ENCODE measurements at regions not wholly inside any gene's neighbourhood (a gene's known extent, or its start where the extent isn't known, plus 50 kb on each side); places are given as distances from the start of the nearest gene placed in this dataset.
A peak's percentile ranks its signal among the peaks of the same experiment; 100 is the strongest.

DNA sequence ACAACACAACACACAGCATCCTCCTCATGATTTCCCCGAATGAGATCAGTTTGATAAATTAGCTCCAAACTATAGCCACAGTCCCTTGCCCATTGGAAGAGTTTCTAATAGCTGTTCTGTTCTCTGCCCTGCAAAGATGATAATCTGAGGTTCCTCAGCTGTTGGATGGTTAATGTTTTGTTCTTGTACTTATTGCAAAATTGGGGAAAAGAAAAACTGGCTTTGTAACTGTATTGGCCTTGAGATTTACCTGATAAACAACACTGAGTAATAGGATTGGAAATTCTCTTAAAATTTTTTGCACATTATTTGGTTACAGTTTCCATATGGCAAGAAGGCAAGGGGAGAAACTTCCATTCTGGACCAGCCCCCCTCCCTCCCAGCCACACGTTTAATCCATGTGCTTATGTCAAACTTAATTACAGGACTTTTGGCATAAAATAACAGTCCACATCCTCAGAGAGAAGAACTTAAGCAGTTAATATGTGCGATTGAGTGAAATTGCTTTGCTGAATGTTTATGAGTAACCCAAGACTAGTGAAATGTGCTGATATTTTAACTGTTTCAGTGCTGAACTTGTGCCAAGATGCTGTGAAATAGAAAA lies 119.1 kb upstream of the ZFHX3 start:
- peak; percentile 73 for ATAC-seq
- TF ChIP-seq TOX (CRISPR knock-in tag; IDR thresholded peaks at IDR 0.05; ENCODE audit: borderline replicate concordance) (no peak), TCF4 (CRISPR knock-in tag; IDR thresholded peaks at IDR 0.05; ENCODE audit: borderline replicate concordance) (0 out of 2 replicates have a peak, but pooled peaks have one; percentile 54), GLIS3 (CRISPR knock-in tag; IDR thresholded peaks at IDR 0.05) (no peak)

DNA sequence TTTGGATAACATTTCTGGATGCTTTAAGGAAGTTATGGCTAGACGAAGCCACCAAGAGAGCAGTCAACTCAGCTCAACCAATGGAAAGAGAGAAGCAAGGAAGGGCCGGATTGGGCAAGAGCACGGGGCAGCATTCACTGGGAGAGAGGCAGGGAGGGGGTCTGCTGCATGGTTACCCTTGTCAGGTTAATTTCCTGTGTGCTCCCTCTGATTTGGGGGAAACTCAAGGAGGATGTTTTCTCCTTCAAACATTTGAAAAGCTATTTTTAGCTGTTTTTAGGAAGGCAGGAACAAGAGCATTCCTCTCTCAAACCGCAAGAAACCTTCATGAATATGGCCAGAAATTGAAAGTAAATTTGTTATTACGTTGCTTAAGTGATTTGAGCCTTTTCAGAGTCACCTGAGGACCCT lies 118.5 kb upstream of the ZFHX3 start:
- ATAC-seq, result peak; percentile 79

DNA sequence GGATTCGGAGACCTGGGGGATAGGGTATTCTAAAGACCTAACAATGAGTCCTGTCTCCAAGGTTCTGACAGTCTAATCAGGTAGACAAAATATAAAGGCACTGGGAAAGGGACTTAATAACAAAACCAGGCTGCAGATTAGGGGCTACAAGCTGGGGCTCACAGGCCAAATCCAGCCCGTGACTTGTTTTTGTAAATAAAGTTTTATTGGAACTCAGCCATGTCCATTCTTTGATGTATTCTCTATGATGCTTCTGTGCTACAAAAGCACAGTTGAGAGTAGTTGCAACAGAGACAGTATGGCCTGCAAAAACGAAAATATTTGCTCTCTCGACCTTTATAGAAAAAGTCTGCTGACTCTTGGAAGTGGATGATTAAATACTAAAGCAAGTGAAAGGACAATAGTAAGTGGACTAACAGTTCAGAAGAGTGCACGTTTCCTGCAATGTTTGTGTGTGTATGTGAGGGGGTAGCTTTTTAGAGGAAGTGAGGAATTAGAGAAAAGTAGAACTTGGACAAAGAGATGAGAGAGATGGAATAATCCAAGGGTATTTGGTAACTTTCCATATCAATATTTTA lies 115.4 kb upstream of the ZFHX3 start:
- no peak for TF ChIP-seq OSR1 (CRISPR knock-in tag; IDR thresholded peaks at IDR 0.05)
- no peak for ATAC-seq

More for the DNA sequence above, 118.5 kb upstream of the ZFHX3 start:
- TF ChIP-seq, protein P1, sequence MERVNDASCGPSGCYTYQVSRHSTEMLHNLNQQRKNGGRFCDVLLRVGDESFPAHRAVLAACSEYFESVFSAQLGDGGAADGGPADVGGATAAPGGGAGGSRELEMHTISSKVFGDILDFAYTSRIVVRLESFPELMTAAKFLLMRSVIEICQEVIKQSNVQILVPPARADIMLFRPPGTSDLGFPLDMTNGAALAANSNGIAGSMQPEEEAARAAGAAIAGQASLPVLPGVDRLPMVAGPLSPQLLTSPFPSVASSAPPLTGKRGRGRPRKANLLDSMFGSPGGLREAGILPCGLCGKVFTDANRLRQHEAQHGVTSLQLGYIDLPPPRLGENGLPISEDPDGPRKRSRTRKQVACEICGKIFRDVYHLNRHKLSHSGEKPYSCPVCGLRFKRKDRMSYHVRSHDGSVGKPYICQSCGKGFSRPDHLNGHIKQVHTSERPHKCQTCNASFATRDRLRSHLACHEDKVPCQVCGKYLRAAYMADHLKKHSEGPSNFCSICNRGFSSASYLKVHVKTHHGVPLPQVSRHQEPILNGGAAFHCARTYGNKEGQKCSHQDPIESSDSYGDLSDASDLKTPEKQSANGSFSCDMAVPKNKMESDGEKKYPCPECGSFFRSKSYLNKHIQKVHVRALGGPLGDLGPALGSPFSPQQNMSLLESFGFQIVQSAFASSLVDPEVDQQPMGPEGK (CRISPR knock-in tag; IDR thresholded peaks at IDR 0.05; ENCODE audit: borderline replicate concordance), result no peak
- TF ChIP-seq ARNTL (CRISPR knock-in tag; IDR thresholded peaks at IDR 0.05; ENCODE audit: borderline replicate concordance, low read depth) (no peak), ESRRG (CRISPR knock-in tag; IDR thresholded peaks at IDR 0.05) (no peak), ISL1 (CRISPR knock-in tag; IDR thresholded peaks at IDR 0.05) (no peak)

DNA sequence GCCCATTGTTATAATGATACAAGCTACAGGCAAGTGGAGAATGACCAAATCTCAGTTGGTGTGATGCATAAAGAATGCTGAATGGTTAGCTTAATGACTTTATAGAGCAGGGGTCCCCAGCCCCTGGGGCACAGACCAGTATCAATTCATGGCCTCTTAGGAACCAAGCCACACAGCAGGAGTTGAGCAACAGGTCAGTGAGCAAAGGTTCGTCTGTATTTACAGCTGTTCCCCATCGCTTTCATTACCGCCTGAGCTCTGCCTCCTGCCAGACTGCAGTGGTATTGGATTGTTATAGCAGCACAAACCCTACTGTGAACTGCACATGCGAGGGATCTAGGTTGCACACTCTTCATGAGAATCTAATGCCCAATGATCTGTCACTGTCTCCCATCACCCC lies 114.0 kb upstream of the ZFHX3 start:
- ATAC-seq, result no peak
- no peak for TF ChIP-seq ZFP3 (CRISPR knock-in tag; IDR thresholded peaks at IDR 0.05)
- TF ChIP-seq ARNTL (CRISPR knock-in tag; IDR thresholded peaks at IDR 0.05; ENCODE audit: borderline replicate concordance, low read depth), result no peak
- no peak for TF ChIP-seq ZFP30 (CRISPR knock-in tag; IDR thresholded peaks at IDR 0.05)
- TF ChIP-seq, protein P2, sequence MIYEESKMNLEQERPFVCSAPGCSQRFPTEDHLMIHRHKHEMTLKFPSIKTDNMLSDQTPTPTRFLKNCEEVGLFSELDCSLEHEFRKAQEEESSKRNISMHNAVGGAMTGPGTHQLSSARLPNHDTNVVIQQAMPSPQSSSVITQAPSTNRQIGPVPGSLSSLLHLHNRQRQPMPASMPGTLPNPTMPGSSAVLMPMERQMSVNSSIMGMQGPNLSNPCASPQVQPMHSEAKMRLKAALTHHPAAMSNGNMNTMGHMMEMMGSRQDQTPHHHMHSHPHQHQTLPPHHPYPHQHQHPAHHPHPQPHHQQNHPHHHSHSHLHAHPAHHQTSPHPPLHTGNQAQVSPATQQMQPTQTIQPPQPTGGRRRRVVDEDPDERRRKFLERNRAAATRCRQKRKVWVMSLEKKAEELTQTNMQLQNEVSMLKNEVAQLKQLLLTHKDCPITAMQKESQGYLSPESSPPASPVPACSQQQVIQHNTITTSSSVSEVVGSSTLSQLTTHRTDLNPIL (CRISPR knock-in tag; IDR thresholded peaks at IDR 0.05; ENCODE audit: low read depth), result no peak
- TF ChIP-seq, protein P3, sequence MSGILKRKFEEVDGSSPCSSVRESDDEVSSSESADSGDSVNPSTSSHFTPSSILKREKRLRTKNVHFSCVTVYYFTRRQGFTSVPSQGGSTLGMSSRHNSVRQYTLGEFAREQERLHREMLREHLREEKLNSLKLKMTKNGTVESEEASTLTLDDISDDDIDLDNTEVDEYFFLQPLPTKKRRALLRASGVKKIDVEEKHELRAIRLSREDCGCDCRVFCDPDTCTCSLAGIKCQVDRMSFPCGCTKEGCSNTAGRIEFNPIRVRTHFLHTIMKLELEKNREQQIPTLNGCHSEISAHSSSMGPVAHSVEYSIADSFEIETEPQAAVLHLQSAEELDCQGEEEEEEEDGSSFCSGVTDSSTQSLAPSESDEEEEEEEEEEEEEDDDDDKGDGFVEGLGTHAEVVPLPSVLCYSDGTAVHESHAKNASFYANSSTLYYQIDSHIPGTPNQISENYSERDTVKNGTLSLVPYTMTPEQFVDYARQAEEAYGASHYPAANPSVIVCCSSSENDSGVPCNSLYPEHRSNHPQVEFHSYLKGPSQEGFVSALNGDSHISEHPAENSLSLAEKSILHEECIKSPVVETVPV (CRISPR knock-in tag; IDR thresholded peaks at IDR 0.05), result no peak

DNA sequence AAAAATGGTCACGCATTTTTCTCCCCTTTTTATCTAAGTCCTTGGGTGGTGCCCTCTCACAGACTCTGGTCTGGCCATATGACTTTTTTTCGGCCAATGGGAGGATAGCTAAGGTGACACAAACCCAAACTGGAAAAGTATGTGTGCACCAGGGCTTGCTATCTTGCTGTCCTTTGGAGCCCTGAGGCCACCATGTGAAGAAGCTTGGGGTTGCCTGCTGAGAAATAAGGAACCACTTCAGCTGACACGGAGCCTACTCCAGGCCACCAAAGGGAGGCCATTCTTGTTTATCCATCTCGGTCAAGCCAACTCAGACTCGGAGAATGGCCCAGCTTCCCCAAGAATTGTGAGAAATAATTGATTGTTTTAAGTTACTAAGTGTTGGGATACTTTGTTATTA lies 111.4 kb upstream of the ZFHX3 start:
- no peak for ATAC-seq
- TF ChIP-seq ZFP30 (CRISPR knock-in tag; IDR thresholded peaks at IDR 0.05), result no peak
- TF ChIP-seq, protein P4, sequence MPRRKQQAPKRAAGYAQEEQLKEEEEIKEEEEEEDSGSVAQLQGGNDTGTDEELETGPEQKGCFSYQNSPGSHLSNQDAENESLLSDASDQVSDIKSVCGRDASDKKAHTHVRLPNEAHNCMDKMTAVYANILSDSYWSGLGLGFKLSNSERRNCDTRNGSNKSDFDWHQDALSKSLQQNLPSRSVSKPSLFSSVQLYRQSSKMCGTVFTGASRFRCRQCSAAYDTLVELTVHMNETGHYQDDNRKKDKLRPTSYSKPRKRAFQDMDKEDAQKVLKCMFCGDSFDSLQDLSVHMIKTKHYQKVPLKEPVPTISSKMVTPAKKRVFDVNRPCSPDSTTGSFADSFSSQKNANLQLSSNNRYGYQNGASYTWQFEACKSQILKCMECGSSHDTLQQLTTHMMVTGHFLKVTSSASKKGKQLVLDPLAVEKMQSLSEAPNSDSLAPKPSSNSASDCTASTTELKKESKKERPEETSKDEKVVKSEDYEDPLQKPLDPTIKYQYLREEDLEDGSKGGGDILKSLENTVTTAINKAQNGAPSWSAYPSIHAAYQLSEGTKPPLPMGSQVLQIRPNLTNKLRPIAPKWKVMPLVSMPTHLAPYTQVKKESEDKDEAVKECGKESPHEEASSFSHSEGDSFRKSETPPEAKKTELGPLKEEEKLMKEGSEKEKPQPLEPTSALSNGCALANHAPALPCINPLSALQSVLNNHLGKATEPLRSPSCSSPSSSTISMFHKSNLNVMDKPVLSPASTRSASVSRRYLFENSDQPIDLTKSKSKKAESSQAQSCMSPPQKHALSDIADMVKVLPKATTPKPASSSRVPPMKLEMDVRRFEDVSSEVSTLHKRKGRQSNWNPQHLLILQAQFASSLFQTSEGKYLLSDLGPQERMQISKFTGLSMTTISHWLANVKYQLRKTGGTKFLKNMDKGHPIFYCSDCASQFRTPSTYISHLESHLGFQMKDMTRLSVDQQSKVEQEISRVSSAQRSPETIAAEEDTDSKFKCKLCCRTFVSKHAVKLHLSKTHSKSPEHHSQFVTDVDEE (CRISPR knock-in tag; IDR thresholded peaks at IDR 0.05), result no peak
- TF ChIP-seq, protein P5, sequence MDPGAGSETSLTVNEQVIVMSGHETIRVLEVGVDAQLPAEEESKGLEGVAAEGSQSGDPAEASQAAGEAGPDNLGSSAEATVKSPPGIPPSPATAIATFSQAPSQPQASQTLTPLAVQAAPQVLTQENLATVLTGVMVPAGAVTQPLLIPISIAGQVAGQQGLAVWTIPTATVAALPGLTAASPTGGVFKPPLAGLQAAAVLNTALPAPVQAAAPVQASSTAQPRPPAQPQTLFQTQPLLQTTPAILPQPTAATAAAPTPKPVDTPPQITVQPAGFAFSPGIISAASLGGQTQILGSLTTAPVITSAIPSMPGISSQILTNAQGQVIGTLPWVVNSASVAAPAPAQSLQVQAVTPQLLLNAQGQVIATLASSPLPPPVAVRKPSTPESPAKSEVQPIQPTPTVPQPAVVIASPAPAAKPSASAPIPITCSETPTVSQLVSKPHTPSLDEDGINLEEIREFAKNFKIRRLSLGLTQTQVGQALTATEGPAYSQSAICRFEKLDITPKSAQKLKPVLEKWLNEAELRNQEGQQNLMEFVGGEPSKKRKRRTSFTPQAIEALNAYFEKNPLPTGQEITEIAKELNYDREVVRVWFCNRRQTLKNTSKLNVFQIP (CRISPR knock-in tag; IDR thresholded peaks at IDR 0.05; ENCODE audit: borderline replicate concordance, low read depth), result no peak
- no peak for TF ChIP-seq ZNF8 (CRISPR knock-in tag; IDR thresholded peaks at IDR 0.05)
- no peak for TF ChIP-seq ZNF70 (CRISPR knock-in tag; IDR thresholded peaks at IDR 0.05)
- no peak for TF ChIP-seq RARB (CRISPR knock-in tag; IDR thresholded peaks at IDR 0.05)
- TF ChIP-seq, protein P1 (CRISPR knock-in tag; IDR thresholded peaks at IDR 0.05; ENCODE audit: borderline replicate concordance), result no peak
- no peak for TF ChIP-seq OSR1 (CRISPR knock-in tag; IDR thresholded peaks at IDR 0.05)
- TF ChIP-seq, protein P2 (CRISPR knock-in tag; IDR thresholded peaks at IDR 0.05; ENCODE audit: low read depth), result no peak
- no peak for TF ChIP-seq ISL1 (CRISPR knock-in tag; IDR thresholded peaks at IDR 0.05)
- no peak for TF ChIP-seq ZNF565 (CRISPR knock-in tag; conservative IDR thresholded peaks at IDR 0.05; ENCODE audit: low read depth)
- TF ChIP-seq, protein P3 (CRISPR knock-in tag; IDR thresholded peaks at IDR 0.05), result no peak
- no peak for TF ChIP-seq BACH2 (CRISPR knock-in tag; IDR thresholded peaks at IDR 0.05; ENCODE audit: borderline replicate concordance)

Data from SK-N-SH treated with all-trans-retinoic acid at 6 μM for 48 hours (cell line).